Epithelial cell of prostate (primary cell): ENCODE measurements at regions not wholly inside any gene's neighbourhood (a gene's known extent, or its start where the extent isn't known, plus 50 kb on each side); places are given as distances from the start of the nearest gene placed in this dataset.
"Not testable (repeated sequence)": the region's sequence is repeated elsewhere in the genome, so short reads cannot be mapped to it uniquely, and the experiment has no call there.

Source experiments
- DNase-seq: peaks from one replicate; pipeline ENCODE4 v3.0.0-alpha.2; 2011; ENCODE audit warnings: low read depth, low spot score
- H3K27ac ChIP-seq: fragments of 450-650 bp; 2 replicates; pipeline ENCODE4 v1.5.1; 2017; ENCODE audit warnings: mild to moderate bottlenecking

DNA sequence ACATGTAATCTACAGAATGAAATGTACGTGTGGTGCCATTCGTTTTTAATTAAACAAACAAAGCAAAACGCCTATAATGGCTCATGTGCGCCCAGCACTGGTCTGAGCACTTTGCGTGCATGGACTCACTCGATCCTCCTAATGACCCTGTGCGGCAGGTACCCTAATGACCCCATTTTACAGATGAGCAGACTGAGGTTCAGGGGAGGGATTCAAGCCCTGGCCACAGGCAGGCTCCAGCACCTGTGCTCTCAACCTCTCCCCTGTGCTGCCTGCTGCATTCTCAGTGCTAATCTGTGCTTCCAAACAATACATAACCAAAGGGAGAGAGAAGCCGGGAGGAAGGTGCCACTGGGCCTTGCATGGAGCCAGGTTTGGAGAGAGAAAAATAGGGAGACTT, 124.2 kb upstream of the ZBTB40 start:
- no peak for DNase-seq
- no peak overlapping the region for H3K27ac ChIP-seq

DNA sequence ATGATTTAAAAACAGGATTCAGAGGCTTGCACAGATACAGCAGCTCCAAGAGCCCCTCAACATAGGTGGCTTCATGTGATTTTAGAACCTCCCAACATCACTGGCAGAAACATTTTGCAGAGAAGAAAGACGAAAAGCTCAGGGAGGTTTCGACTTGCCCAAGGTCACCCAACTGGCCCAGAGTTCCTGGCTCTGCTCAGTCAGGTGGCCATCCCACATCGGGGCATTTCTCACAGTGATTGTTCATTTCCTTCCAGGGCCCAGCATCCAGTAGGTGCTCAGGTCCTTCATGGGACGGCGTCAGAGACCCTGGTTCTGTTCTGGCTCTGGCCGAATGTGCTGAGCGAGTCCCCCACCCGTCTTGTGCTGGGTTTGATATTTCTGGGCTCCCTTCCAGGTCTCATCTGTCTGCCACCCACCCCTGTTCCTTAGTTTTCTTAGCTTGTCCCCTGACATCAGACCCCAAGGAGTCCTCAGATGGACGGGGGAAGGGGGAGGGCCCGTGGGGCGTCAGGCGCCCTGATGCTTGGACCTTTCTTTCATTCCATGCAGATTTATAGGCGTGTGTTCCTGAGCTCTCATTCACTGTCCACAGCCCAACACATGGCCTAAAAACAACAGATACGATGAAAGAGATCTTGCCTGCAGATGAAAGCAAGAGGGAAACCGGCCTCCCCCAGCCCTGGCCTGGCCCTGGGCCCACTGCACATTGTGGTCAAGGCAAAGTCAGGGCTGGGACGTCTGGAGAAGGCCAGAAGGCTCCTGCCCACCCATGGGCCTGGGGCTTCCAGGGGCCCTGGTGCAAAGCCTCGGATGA, 123.1 kb upstream of the ZBTB40 start:
- H3K27ac ChIP-seq, result no peak overlapping the region
- DNase-seq, result no peak

DNA sequence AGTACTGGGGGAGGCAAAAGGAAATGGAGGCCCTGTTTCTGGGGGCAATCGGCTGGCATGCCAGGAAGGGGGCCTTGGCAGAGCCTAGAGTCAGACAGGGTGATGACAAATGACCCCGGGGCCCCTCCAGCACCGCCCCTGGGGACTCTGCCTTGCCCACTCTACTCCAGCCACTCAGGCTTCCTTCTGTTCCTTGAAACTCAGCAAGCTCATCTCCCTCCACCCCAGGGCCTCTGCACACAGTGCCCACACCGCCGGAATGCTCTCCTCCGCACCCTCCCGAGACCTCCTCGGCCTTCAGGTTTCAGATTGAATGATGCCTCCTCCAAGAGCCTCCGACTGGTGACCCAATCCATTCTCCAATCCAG, 122.5 kb upstream of the ZBTB40 start:
- no peak for DNase-seq
- no peak overlapping the region for H3K27ac ChIP-seq

DNA sequence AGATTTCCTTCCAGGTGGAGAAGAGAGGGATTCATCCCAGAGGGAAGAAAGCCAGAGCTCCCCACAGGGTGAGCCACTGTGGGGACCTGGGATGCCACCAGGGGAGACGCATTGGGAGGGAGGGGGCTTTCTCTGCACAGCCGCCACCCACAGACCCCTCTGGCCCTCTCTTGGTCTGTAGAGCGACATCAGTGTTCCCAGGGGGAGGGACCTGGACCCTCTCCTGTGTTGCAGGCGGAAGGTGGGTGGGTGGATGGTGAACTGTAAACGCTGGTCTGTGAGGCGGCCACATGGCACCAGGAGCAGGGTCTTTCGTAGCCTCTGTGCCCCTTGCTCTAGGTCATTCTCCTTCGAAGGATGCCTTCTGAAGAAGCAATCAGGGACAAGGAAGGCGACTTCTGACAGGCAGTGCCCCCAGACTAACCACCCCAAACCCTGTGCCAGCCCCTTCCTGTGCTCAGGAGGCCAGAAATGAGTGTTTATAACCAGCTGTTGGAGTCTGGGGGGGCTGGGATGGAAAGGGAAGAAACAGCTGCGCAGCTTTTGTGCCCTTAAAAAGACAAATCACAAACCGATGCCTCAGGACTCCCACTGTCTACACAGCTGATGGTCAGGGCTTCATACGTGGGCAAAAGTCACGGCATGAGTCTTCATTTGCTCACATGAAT, 121.4 kb upstream of the ZBTB40 start:
- H3K27ac ChIP-seq, result no peak overlapping the region
- DNase-seq, result no peak

DNA sequence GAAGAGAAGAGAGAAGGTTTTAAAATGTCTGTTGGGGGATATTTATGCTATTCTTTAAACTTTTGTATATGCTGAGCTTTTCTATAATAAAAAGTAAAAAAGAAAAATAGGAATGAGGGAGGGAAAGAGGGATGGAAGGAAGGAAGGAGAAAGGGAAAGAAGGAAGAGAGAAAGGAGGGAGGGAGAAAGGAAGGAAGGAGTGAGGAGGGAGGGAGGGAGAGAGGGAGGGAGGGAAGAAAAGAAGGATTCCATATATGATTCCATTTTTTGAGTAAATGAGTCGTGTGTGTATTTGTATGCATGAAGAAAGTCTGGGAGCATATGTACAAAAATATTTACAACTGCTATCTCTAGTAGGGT, 120.9 kb upstream of the ZBTB40 start:
- no peak overlapping the region for H3K27ac ChIP-seq
- DNase-seq, result no peak

DNA sequence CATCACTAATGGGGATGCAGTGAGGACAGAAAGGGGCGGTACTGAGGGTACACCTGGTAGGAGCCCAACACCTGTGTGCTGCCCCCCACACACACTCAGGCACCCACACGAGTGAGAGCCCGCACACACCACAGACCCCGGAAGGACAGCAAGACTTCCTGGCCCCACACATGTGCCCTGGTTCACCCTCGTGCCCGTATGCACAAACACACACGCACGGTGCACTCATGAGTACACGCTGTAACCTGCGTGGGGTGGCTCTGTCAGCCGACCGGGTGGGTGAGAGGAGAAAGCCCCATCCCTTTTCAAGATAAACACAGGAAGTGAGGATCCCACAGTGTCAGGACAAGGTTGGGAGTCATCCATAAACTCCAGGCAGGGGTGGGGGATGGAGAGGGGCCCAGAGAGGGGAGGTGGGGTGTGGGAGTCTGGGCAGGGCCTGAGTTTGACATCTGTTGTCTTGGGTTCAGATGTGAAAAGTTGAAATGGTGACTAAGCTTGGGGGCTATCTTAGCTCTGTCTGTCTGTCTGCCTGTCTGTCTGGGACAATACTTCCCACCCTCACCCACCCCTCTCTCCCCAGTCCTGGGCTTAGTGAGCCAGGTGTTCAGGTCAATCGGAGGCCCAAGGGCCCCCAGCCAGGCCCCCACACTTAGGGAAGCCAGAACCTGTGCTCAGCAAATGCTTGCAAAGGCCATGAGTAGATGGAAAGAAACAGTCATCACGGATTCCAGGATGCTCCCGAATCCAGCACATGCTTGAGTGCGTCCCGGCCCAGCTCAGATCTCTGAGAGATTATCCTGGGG, 119.8 kb upstream of the ZBTB40 start:
- H3K27ac ChIP-seq, result no peak overlapping the region
- DNase-seq, result no peak

DNA sequence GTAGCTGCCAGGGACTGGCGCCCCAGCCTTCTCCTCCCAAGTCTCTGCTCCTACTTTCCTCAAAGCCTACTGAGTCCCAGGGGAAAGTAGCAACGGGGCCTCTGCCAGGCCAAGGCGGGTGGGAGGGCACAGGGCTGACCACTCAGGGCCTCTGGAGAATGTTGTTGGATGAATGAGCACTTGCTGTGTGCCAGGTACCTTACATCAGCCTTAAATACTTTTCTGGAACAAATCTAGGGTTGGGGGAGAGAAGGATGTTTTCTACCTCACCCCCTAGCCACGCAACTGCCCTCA, 119.3 kb upstream of the ZBTB40 start:
- DNase-seq, result no peak
- H3K27ac ChIP-seq, result no peak overlapping the region

DNA sequence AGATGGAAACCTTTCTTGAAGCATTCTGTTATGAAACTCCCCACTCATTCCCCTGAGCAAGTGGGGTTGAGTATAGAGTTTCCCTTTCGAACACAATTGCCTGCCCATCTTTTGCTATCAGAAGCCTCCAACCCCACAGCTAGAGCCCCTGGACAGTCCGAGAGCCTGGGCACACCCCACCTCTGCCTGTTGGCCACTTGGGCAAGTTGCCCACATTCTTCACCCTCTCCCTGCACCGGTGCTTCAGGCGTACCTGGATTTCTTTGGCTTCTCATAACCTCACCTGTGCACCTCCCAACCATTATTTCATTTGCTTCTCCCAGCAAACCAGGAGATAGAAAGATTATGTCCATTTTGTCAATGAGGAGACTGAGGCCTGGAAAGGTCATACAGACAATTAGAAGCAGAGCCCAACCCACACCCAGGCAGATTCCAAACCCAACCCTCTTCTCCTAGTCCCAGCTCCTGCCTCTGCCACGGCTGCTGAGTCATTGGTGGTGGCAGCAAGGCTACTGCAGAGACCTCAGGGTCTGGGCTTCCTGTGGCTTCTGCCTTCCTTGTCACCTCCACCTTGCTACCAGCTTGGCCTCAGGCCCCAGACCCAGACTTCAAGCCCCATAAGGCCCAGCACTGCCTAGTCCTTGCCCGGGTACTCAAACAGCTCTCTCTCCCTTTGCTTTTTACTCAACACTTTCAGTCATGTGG, 118.7 kb upstream of the ZBTB40 start:
- no peak for DNase-seq
- no peak overlapping the region for H3K27ac ChIP-seq

DNA sequence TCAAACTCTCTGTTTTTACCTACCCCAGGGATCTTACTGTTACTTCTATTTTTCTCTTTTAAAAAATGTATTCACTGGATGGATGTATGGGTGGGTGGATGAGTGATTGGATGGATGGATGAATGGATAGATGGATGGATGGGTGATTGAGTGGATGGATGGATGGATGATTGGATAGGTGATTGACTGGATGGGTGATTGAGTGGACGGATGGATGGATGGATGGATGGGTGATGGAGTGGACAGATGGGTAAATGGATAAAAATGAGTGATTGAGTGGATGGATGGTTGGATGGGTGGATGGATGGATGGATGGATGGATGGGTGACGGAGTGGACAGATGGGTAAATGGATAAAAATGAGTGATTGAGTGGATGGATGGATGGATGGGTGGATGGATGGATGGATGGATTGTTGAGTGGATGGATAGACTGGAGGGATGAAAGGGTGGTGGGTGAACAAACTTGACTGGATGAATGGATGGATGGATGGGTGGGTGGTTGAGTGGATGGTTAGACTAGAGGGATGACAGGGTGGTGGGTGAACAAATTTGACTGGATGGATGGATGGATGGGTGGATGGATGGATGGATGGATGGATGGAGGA, 118.0 kb upstream of the ZBTB40 start:
- no peak overlapping the region for H3K27ac ChIP-seq
- DNase-seq, result no peak

DNA sequence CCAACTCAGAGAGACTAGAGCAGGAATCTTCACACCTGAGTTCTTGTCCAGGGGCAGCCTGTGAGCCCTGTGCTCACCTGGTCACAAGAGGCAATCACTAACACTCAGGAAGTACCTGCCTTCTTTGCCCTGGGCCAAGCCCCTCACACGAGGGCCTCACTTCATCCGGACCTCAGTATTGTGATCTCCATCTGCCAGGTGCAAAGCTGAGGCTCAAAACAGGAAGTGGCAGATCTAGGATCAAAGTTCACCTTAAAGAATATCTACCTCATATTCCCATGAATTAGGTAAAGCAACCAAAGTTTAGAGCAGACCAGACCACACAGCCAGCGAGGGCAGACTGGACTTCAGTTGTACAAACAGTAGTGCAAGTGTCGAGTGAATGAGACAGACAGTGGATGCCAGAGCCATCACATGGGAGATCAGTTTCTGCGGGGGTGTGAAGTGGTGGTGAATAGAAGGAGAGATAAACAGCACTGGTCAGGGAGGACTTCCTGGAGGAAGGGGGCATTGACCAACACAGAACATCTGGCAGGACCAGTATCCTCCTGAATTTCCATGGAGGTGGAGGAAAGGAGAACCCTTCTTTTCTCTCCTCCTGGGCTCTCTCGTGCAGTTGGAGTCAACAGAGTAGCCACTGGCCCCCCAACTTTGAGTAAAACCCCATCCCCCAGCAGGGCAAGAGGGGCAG, 116.6 kb upstream of the ZBTB40 start:
- no peak for DNase-seq
- no peak overlapping the region for H3K27ac ChIP-seq

DNA sequence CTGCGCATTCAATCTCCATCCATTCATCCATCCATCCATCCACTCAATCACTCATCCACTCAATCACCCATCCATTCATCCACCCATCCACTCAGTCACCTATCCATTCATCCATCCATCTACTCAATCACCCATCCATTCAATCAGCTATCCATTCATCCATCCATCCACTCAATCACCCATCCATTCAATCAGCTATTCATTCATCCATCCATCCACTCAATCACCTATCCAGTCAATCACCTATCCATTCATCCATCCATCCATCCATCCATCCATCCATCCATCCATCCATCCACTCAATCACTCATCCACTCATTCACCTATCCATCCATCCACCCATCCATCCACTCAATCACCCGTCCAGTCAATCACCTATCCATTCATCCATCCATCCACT, 115.4 kb upstream of the ZBTB40 start:
- H3K27ac ChIP-seq, DNase-seq: not testable (repeated sequence)

DNA sequence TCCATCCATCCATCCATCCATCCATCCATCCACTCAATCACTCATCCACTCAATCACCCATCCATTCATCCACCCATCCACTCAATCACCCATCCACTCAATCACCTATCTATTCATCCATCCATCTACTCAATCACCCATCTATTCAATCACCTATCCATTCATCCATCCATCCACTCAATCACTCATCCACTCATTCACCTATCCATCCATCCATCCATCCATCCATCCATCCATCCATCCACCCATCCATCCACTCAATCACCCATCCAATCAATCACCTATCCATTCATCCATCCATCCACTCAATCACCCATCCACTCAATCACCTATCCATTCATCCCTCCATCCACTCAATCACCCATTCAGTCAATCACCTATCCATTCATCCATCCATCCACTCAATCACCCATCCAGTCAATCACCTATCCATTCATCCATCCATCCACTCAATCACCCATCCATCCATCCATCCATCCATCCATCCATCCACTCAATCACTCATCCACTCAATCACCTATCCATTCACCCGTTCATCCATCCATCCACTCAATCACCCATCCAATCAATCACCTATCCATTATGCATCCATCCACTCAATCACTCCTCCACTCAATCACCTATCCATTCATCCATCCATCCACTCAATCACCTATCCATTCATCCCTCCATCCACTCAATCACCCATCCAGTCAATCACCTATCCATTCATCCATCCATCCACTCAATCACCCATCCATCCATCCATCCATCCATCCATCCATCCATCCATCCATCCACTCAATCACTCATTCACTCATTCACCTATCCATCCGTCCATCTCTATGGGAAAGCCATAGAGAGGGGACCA, 114.7 kb upstream of the ZBTB40 start:
- not testable (repeated sequence) for H3K27ac ChIP-seq, DNase-seq

DNA sequence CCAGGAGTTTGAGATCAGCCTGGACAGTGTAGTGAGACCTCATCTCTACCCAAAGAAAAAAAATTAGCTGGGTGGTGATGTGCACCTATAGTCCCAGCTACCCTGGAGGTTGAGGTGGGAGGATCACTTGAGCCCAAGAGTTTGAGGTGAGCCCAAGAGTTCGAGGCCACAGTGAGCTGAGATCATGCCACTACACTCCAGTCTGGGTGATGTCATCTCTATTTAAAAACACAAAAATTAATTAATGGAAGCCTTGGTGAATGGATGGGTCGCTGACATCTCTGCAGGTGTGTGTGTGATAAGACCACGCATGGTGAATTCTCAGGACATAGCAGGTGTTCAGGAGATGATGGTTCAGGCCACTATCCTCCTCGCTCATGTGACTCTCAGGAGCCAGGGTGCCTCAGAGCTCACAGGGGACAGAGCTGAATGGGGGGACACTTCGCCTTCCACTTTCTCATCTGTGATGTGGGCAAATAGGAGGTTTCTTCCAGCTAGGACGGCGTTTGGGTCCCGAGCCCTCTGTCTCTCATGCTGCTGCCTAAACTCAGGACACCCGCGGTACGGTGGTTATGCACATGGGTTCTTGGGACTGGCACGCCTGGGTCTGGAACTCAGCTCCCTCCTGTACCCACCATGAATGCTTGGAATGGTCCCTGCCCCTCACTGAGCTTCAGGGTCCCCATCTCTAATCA, 113.4 kb upstream of the ZBTB40 start:
- no peak for DNase-seq
- H3K27ac ChIP-seq, result no peak overlapping the region

DNA sequence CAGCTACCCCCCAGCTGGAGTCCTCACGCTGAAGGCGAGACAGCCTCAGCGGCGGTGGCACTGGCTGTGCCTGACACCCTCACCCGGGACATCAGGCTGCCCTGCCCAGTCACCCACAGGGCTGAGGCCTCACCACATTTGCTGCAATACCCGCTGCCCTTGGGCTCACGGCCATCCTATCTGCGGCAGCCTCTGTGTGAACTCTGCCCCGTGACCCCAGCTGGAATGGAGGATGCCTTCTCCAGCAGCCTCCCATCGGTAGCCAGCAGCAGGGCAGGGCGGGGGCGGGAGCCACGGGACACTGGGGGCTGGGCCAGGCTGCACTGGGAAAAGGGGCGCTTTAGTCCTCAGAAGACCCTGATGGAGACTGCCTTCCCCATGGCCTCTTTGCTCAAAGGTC, 112.4 kb upstream of the ZBTB40 start:
- DNase-seq, result no peak
- H3K27ac ChIP-seq, result no peak overlapping the region

DNA sequence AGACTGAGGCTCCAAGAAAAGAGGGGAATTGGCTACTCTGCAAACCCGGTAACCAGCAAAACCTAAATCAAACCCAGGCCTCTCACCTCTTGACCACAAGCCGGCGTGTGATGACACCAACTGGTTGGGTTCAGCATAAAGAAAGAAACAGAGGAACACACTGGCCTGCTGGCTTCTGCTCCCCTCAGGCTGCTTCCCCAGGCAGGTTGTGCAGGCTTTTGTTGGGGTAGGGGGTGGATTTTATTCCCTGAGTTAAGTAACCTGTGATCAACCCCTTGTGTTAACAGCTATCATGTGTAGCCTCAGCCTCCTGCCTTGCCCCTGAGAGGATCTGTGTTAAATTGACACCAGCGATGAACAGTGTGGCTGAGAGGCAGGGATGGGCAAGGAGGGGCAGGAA, 111.6 kb upstream of the ZBTB40 start:
- no peak overlapping the region for H3K27ac ChIP-seq
- no peak for DNase-seq

DNA sequence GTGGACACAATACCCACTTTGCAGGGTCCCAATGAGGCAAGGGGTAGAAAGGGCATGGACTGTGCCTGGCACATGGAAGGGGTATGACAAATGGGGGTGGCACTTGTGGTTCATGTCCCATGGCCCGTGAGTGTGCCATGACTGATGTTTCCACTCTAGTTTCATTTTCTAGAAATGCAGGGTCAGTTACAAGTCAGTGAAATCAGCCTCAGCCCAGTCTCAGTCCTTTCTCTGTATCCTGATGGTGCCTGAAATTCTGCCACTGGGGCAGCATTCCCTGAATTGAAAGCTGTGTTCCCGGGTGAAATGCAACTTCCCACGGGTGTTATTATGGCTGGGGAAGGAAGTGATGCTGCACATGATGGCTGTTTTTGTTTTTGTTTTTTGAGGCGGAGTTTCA, 110.8 kb upstream of the ZBTB40 start:
- no peak for DNase-seq
- no peak overlapping the region for H3K27ac ChIP-seq

DNA sequence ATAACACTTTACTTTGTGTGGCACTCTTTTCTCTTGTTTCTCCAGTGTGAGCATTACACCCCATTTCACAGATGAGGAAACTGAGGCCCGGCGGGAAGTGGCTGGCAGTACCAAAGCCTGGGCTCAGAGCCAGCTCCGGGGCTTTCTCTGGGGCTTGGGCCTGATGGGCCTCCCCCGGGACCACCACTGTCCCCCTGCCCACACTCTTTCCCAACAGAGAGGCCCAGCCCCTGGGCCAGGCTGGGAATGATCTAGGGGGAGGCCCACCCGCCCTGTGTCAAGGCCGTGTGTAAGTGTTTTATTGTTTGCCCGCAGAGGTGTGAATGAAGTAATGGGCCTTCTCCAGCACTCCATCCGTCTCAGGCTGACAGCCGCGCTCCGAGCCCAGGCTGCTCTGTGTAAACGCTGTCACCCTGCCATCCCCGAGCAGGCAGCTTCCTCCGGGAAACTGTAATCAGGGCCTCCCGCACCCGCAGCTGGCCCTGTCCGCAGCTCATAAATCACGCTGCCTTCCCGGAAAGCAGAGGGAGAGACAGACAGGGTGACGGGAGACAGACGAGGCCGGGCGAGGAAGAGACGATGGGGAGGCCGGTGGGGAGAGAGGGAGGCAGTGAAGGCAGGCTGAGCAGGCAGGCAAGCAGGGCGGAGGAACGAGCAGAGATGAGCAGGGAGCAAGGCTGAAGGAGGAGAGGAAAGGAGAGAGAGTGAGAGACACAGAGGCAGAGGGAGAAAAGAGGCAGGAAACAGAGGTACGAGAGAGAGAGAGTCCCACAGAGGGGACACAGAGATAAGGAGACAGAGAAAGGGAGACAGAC, 109.7 kb upstream of the ZBTB40 start:
- H3K27ac ChIP-seq, result no peak overlapping the region
- no peak for DNase-seq

DNA sequence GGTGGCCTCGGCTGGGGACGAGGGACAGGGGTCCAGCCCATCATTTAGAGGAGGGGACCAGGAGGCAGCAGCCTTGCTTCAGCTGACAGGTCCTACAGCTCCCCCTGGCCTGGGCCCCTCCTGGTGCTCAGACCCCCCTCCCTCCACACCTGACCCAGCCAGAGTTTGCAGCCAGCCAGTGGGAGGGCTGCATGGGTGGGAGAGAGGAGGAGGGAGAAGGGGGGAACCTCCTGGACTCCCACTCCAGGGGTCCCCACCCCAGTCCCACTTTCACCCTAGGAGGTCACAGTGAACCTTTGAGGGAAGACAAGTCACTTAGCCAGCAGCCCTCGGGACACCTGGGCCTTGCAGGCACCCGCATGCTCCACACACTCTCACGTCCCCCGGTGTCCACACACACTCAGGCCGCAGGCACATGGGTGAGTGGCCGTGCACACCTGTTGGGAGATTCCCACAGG, 108.9 kb upstream of the ZBTB40 start:
- no peak for DNase-seq
- no peak overlapping the region for H3K27ac ChIP-seq
